OCI-LY1 (cell line): ENCODE measurements at regions not wholly inside any gene's neighbourhood (a gene's known extent, or its start where the extent isn't known, plus 50 kb on each side); places are given as distances from the start of the nearest gene placed in this dataset.

ENCODE experiments used
- H2AFZ ChIP-seq: fragments of 200-600 bp; sonication (generic), shearing (Covaris generic); 2 replicates; pipeline ENCODE4 v1.6.0; 2014; ENCODE audit warnings: antibody characterized with exemption, mild to moderate bottlenecking, low read length
- H3F3A ChIP-seq: fragments of 200-600 bp; sonication (generic), shearing (Covaris generic); 2 replicates; pipeline ENCODE4 v1.6.0; 2014; ENCODE audit warnings: mild to moderate bottlenecking, antibody characterized with exemption, low read length, moderate library complexity; ENCODE audit not compliant: insufficient read depth
- H3K27ac ChIP-seq: fragments of 200-600 bp; sonication (generic); 2 replicates; pipeline ENCODE4 v1.5.1; 2014; ENCODE audit warnings: low read length, mixed run types, mild to moderate bottlenecking, low read depth; ENCODE audit not compliant: poor library complexity, severe bottlenecking
- H3K27me3 ChIP-seq: fragments of 200-600 bp; sonication (generic); 2 replicates; pipeline ENCODE4 v1.6.0; 2014; ENCODE audit warnings: antibody characterized with exemption, mild to moderate bottlenecking, low read length, moderate library complexity; ENCODE audit not compliant: insufficient read depth
- H3K36me3 ChIP-seq: fragments of 200-600 bp; sonication (generic); 2 replicates; pipeline ENCODE4 v1.6.1; 2014; ENCODE audit warnings: mild to moderate bottlenecking, antibody characterized with exemption, low read length, moderate library complexity, mixed read lengths; ENCODE audit not compliant: insufficient read depth
- H3K4me1 ChIP-seq: fragments of 200-600 bp; sonication (generic); 2 replicates; pipeline ENCODE4 v1.5.1; 2014; ENCODE audit warnings: mild to moderate bottlenecking, low read length, moderate library complexity; ENCODE audit not compliant: insufficient read depth, severe bottlenecking
- H3K4me2 ChIP-seq: fragments of 200-600 bp; sonication (generic), shearing (Covaris generic); 2 replicates; pipeline ENCODE4 v1.6.1; 2014; ENCODE audit warnings: low read length
- H3K4me3 ChIP-seq: fragments of 200-600 bp; sonication (generic); 2 replicates; pipeline ENCODE4 v1.5.1; 2014; ENCODE audit warnings: low read length, low read depth, mild to moderate bottlenecking, mixed read lengths; ENCODE audit not compliant: poor library complexity, severe bottlenecking
- H3K79me2 ChIP-seq: fragments of 200-600 bp; shearing (Covaris generic); 2 replicates; pipeline ENCODE4 v1.6.1; 2016; ENCODE audit warnings: mixed run types, low read length, mixed read lengths; ENCODE audit not compliant: insufficient read depth
- H3K9ac ChIP-seq: fragments of 200-600 bp; sonication (generic), shearing (Covaris generic); 2 replicates; pipeline ENCODE4 v1.6.1; 2014; ENCODE audit warnings: mild to moderate bottlenecking, low read length, mixed read lengths
- H3K9me2 ChIP-seq: fragments of 200-600 bp; sonication (generic), shearing (Covaris generic); 2 replicates; pipeline ENCODE4 v1.6.1; 2014; ENCODE audit warnings: low read depth, mild to moderate bottlenecking, low read length, mixed read lengths
- H3K9me3 ChIP-seq: fragments of 200-600 bp; shearing (Covaris generic); 2 replicates; pipeline ENCODE4 v1.6.1; 2014; ENCODE audit warnings: low read length, mixed read lengths
- H4K20me1 ChIP-seq: fragments of 200-600 bp; sonication (generic), shearing (Covaris generic); 2 replicates; pipeline ENCODE4 v1.6.0; 2016; ENCODE audit warnings: mild to moderate bottlenecking, low read length; ENCODE audit not compliant: insufficient read depth
- EZH2 ChIP-seq: fragments of 200-600 bp; sonication (generic), shearing (Covaris generic); IDR thresholded peaks from 2 replicates; pipeline ENCODE4 v1.8.0; 2017; ENCODE audit warnings: borderline replicate concordance, mixed run types, mild to moderate bottlenecking, antibody characterized with exemption, low read length, moderate library complexity, mixed read lengths
- TF ChIP-seq, protein P1 (sequence below): fragments of 200-600 bp; sonication (generic), shearing (Covaris generic); IDR thresholded peaks from 2 replicates; pipeline ENCODE4 v1.5.1; 2017; ENCODE audit warnings: mild to moderate bottlenecking, antibody characterized with exemption, low read length, moderate library complexity, mixed read lengths

DNA sequence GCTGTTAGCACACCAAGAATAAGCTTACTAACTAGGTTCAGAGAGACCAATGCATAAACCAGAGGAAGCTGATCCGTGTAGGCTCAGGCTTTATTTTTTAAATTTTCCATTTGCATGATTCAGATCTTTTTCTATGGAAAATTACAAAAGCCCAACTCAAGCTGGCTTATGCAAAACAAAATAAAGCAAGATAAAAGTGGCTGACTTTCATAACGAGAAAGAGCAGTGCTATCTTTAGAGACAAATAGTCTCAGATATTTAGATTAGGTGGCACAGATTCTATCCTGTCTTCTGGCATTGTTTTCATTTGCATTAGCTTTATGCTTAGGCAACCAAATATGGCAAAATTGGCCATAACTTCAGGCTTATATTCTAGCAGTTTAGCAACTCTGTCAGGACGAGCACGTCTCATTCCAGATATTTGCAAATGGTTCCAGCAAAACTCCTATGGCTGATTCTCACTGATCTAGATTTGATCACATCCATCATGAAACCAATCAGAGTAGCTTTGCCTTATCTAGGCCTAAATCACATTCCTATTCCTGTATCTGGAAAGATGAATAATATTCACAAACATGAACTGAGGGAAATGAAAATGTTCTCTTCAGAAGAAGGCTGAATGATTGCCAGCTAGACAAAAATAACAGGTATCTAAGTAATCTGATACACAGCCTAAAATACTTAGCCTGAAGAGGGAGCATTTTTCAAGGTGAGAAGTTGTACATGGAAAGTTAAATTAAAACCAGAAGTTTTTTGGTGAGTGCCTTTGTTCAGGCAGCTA is 216.4 kb upstream of the DPPA4 start:
- peak overlapping the region; percentile 94 for H3K27ac ChIP-seq
- peak overlapping the region; percentile 48 for H3K4me2 ChIP-seq
- H2AFZ ChIP-seq, result no peak overlapping the region

DNA sequence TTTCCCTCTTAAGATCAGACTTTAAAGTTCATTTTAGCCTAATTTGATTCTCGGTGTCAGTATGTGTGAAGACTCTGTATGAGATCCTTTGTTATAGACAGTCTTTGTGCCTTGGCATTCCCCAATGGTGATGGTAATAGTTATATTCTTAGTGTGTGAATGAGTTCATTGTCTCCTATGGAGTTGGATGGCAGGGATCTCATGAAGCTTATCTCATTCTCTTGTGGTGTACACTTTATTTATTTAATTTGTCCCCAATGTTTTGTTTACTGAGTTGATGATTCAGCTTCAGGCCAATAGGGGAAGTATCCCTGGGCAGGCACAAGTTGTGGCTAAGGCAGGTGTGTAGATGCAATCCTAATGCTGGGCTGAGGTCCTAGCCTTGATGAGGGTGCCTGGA is 222.0 kb upstream of the DPPA4 start:
- Histone ChIP-seq H3K4me3 (no peak overlapping the region), H3K79me2 (peaks cover 9% of the 10 kb centered on the region), H3K9me3 (no peaks in the 10 kb centered on the region), H3K27me3 (no peaks in the 10 kb centered on the region), H4K20me1 (no peaks in the 10 kb centered on the region), H3F3A (no peaks in the 10 kb centered on the region), H3K9ac (no peak overlapping the region), H3K27ac (peak overlapping the region; percentile 75), H2AFZ (no peak overlapping the region), H3K9me2 (no peaks in the 10 kb centered on the region), H3K36me3 (no peaks in the 10 kb centered on the region), H3K4me2 (no peak overlapping the region), H3K4me1 (peaks cover 50% of the 10 kb centered on the region)
- TF ChIP-seq, protein P1, sequence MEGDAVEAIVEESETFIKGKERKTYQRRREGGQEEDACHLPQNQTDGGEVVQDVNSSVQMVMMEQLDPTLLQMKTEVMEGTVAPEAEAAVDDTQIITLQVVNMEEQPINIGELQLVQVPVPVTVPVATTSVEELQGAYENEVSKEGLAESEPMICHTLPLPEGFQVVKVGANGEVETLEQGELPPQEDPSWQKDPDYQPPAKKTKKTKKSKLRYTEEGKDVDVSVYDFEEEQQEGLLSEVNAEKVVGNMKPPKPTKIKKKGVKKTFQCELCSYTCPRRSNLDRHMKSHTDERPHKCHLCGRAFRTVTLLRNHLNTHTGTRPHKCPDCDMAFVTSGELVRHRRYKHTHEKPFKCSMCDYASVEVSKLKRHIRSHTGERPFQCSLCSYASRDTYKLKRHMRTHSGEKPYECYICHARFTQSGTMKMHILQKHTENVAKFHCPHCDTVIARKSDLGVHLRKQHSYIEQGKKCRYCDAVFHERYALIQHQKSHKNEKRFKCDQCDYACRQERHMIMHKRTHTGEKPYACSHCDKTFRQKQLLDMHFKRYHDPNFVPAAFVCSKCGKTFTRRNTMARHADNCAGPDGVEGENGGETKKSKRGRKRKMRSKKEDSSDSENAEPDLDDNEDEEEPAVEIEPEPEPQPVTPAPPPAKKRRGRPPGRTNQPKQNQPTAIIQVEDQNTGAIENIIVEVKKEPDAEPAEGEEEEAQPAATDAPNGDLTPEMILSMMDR, result no peak
- TF ChIP-seq EZH2, result no peak

More for the DNA sequence above, 216.4 kb upstream of the DPPA4 start:
- Histone ChIP-seq H4K20me1 (no peaks in the 10 kb centered on the region), H3K9me2 (no peaks in the 10 kb centered on the region), H3F3A (no peaks in the 10 kb centered on the region), H3K4me1 (peaks cover 59% of the 10 kb centered on the region), H3K9ac (peak overlapping the region; percentile 47; the same call in 1 of the 2 replicates), H3K4me3 (peak overlapping the region; percentile 22), H3K79me2 (no peaks in the 10 kb centered on the region), H3K36me3 (no peaks in the 10 kb centered on the region), H3K27me3 (no peaks in the 10 kb centered on the region), H3K9me3 (no peaks in the 10 kb centered on the region)
- TF ChIP-seq, protein P1, result peak; percentile 60
- TF ChIP-seq EZH2, result no peak

DNA sequence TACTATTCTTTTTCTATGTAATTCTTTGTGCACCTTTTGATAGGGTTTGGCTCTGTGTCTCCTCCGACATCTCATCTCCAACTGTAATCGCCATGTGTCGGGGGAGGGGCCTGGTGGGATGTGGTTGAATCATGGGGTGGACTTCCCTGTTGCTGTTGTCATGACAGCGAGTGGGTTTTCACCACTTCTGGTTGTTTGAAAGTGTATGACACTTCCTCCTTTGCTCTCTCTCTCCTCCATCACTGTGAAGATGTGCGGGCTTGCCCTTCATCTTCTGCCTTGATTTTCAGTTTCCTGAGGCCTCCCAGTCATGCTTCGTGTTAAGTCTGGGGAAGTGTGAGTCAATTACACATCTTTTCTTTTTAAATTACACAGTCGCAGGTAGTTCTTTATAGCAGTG is 225.8 kb upstream of the DPPA4 start:
- Histone ChIP-seq H3K36me3 (peaks cover 4% of the 10 kb centered on the region), H3K9me2 (no peaks in the 10 kb centered on the region), H3K4me3 (peak overlapping the region; percentile 66), H2AFZ (no peak overlapping the region; the same call in 1 of the 2 replicates), H3K9ac (peak overlapping the region; percentile 69), H4K20me1 (no peaks in the 10 kb centered on the region), H3K4me2 (peak overlapping the region; percentile 73), H3K27me3 (no peaks in the 10 kb centered on the region), H3K27ac (peak overlapping the region; percentile 75), H3K4me1 (peaks cover 77% of the 10 kb centered on the region), H3K9me3 (no peaks in the 10 kb centered on the region), H3K79me2 (peaks cover 47% of the 10 kb centered on the region), H3F3A (no peaks in the 10 kb centered on the region)
- TF ChIP-seq, protein P1, result no peak
- no peak for TF ChIP-seq EZH2
